Astrocyte of the spinal cord (primary cell): ENCODE measurements at regions not wholly inside any gene's neighbourhood (a gene's known extent, or its start where the extent isn't known, plus 50 kb on each side); places are given as distances from the start of the nearest gene placed in this dataset.

Experiments used
- DNase-seq: peaks from one replicate; pipeline ENCODE4 v3.0.0; 2011; ENCODE audit warnings: low read depth, low spot score
- H3K4me3 ChIP-seq: 2 replicates; pipeline ENCODE4 v1.5.1; 2011; ENCODE audit warnings: low read depth, mild to moderate bottlenecking, low read length, moderate library complexity
- CTCF ChIP-seq: IDR thresholded peaks from 2 replicates; pipeline ENCODE4 v1.5.1; 2012; ENCODE audit warnings: low read depth, mild to moderate bottlenecking, low read length, inconsistent platforms
- in situ Hi-C: cut with HindIII; loops from 2 replicates; pipeline ENCODE4 v1.10.0; 2017; ENCODE audit warnings: low sequenced_read_pairs

- in situ Hi-C loops, result no loop called here
- H3K4me3 ChIP-seq, result no peak overlapping the region
- no peak for DNase-seq
Observed at GRCh38 chr16:86649875-86650274, 71.5 kb downstream of the FOXL1 start.

GRCh38 chr16:86651013-86651627, 72.8 kb downstream of the FOXL1 start:
- DNase-seq, result no peak
- in situ Hi-C loops, result no loop called here
- no peak overlapping the region for H3K4me3 ChIP-seq
- TF ChIP-seq CTCF, result no peak

More at GRCh38 chr16:86649875-86650274, 71.5 kb downstream of the FOXL1 start:
- no peak for TF ChIP-seq CTCF

- in situ Hi-C loops, result no loop called here
Observed at GRCh38 chr16:86651823-86652222, 73.5 kb downstream of the FOXL1 start.

GRCh38 chr16:86653285-86654006, 75.1 kb downstream of the FOXL1 start:
- no peak for TF ChIP-seq CTCF
- H3K4me3 ChIP-seq, result no peak overlapping the region
- DNase-seq, result peak; percentile 40
- in situ Hi-C loops, result no loop called here

More at GRCh38 chr16:86651823-86652222, 73.5 kb downstream of the FOXL1 start:
- peak; percentile 51 for DNase-seq
- no peak overlapping the region for H3K4me3 ChIP-seq
- TF ChIP-seq CTCF, result no peak

- no peak for TF ChIP-seq CTCF
- H3K4me3 ChIP-seq, result no peak overlapping the region
- DNase-seq, result no peak
- in situ Hi-C loops, result no loop called here
Observed at GRCh38 chr16:86657972-86658371, 79.6 kb downstream of the FOXL1 start.

GRCh38 chr16:86660623-86661022, 82.3 kb downstream of the FOXL1 start:
- no peak overlapping the region for H3K4me3 ChIP-seq
- no peak for DNase-seq
- in situ Hi-C loops, result no loop called here
- TF ChIP-seq CTCF, result no peak
